ENCODE measurements at regions not wholly inside any gene's neighbourhood (a gene's known extent, or its start where the extent isn't known, plus 50 kb on each side); places are given as distances from the start of the nearest gene placed in this dataset.

DNA sequence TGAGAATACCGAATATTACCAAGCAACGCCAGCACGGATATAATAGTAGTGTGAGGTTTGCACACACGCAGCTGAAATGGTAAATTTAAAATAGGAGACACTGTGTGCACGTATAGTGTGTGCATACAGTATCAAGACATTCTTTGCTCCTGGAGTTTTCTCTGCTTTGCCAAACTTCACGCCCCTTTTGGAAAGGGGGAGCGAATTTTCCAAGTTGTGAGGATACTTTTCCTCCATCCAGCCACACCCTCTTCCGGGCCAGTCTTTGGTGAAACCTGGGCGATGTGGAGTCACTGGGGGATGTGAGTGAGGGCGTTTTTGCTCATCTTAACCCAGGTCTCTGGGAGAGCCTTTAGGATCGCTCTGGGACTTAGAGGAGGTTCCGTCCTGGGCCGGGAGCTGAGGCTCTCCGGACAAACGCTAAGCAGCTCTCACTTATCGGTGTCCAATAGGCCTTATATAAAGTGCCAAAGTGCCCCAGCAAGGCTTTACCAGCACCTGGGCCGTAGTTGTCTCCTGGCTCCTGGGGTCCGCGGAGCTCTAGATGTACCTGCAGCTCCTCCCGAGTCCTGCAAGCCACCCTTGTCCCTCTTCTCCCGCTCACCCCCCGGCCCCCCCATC lies 160.0 kb upstream of the MKI67 start:
- H3K4me1 ChIP-seq (ENCODE audit: insufficient read depth, low read length), result no peaks in the 10 kb centered on the region
- no peak overlapping the region for H3K4me3 ChIP-seq (replicated peaks in 1 of 3; ENCODE audit: insufficient read depth in 1 of 3, low read depth in 2 of 3, low read length in 3 of 3)
- no peaks in the 10 kb centered on the region for H4K20me1 ChIP-seq (ENCODE audit: insufficient read depth, low read length)
- ATAC-seq, result no peak
- H2AFZ ChIP-seq (ENCODE audit: low read length), result no peak overlapping the region
- H3K9me3 ChIP-seq (ENCODE audit: low read length), result peaks cover 9% of the 10 kb centered on the region; the same call in 1 of the 2 replicates
- no peak for FAIRE-seq
- no peak overlapping the region for H3K9ac ChIP-seq (ENCODE audit: insufficient read depth, low read depth, low read length)
- H3K4me2 ChIP-seq (ENCODE audit: low read depth, low read length), result no peak overlapping the region
- no peaks in the 10 kb centered on the region for H3K79me2 ChIP-seq (ENCODE audit: insufficient read depth, low read length)
- POLR2A ChIA-PET, result no interaction called here
- no TSS peak for BruUV-seq (replicated peaks)
- CTCF ChIA-PET (ENCODE audit: low intra/inter-chr PET ratio, low total read pairs), result no interaction called here
- in situ Hi-C loops (cut with HindIII; ENCODE audit: extremely low pct_ligation_motif_present, low pct_unique_long_range_greater_than_20kb), result no loop called here
- H3K27me3 ChIP-seq (ENCODE audit: control insufficient read depth in 1 of 2, insufficient read depth in 2 of 2, low read length in 2 of 2), result peaks cover 5 to 23% of the 10 kb centered on the region in 2 experiments; a peak in 3 of 5 replicates
- H3K27ac ChIP-seq (ENCODE audit: extremely low read length, insufficient read depth, low read length), result no peak overlapping the region
- TF ChIP-seq SNAPC2 (CRISPR knock-in tag; IDR thresholded peaks at IDR 0.05) (no peak), NPAS2 (CRISPR knock-in tag; IDR thresholded peaks at IDR 0.05; ENCODE audit: borderline replicate concordance) (no peak), ZNF530 (CRISPR knock-in tag; IDR thresholded peaks at IDR 0.05; ENCODE audit: low read depth) (no peak), ZNF510 (CRISPR knock-in tag; IDR thresholded peaks at IDR 0.05; ENCODE audit: low read depth) (no peak), HNRNPUL1 (IDR thresholded peaks at IDR 0.05; ENCODE audit: low read depth, low read length) (no peak)
- TF ChIP-seq, protein P1, sequence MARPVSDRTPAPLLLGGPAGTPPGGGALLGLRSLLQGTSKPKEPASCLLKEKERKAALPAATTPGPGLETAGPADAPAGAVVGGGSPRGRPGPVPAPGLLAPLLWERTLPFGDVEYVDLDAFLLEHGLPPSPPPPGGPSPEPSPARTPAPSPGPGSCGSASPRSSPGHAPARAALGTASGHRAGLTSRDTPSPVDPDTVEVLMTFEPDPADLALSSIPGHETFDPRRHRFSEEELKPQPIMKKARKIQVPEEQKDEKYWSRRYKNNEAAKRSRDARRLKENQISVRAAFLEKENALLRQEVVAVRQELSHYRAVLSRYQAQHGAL (CRISPR knock-in tag; IDR thresholded peaks at IDR 0.05; ENCODE audit: not compliant biosample characterization), result no peak
- TF ChIP-seq, protein P2, sequence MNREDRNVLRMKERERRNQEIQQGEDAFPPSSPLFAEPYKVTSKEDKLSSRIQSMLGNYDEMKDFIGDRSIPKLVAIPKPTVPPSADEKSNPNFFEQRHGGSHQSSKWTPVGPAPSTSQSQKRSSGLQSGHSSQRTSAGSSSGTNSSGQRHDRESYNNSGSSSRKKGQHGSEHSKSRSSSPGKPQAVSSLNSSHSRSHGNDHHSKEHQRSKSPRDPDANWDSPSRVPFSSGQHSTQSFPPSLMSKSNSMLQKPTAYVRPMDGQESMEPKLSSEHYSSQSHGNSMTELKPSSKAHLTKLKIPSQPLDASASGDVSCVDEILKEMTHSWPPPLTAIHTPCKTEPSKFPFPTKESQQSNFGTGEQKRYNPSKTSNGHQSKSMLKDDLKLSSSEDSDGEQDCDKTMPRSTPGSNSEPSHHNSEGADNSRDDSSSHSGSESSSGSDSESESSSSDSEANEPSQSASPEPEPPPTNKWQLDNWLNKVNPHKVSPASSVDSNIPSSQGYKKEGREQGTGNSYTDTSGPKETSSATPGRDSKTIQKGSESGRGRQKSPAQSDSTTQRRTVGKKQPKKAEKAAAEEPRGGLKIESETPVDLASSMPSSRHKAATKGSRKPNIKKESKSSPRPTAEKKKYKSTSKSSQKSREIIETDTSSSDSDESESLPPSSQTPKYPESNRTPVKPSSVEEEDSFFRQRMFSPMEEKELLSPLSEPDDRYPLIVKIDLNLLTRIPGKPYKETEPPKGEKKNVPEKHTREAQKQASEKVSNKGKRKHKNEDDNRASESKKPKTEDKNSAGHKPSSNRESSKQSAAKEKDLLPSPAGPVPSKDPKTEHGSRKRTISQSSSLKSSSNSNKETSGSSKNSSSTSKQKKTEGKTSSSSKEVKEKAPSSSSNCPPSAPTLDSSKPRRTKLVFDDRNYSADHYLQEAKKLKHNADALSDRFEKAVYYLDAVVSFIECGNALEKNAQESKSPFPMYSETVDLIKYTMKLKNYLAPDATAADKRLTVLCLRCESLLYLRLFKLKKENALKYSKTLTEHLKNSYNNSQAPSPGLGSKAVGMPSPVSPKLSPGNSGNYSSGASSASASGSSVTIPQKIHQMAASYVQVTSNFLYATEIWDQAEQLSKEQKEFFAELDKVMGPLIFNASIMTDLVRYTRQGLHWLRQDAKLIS (CRISPR knock-in tag; IDR thresholded peaks at IDR 0.05), result no peak
- TF ChIP-seq, protein P3, sequence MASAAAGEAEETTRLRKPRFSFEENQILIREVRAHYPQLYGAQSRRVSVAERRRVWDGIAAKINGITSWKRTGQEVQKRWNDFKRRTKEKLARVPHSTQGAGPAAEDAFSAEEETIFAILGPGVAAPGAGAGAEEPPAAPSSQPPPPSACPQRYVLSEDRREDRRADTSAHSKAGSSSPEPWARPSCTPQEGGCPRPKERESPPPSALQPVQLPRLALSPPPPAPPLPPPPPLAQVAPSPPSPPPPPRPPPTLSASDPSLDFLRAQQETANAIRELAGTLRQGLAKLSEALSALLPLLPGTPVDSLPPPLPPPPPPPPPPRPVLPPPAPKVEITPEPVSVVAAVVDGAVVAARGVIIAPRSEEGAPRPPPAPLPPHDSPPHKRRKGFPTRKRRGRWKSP (CRISPR knock-in tag; IDR thresholded peaks at IDR 0.05), result no peak
- no peak for DNase-seq (ENCODE audit: low spot score)
- WGBS (ENCODE audit: low lambda C conversion rate), result 4% methylated on average over 9 of the region's 22 CpGs
- intact Hi-C loops (cut with micrococcal nuclease; ENCODE audit: unreplicated experiment), result no loop called here
- no peaks in the 10 kb centered on the region for H3K36me3 ChIP-seq (replicated peaks in 1 of 2; ENCODE audit: control insufficient read depth in 1 of 2, insufficient read depth in 2 of 2, low read length in 2 of 2)

Data from HepG2 (cell line).